ENCODE measurements at regions not wholly inside any gene's neighbourhood (a gene's known extent, or its start where the extent isn't known, plus 50 kb on each side); places are given as distances from the start of the nearest gene placed in this dataset.
A peak's percentile ranks its signal among the peaks of the same experiment; 100 is the strongest.

DNA sequence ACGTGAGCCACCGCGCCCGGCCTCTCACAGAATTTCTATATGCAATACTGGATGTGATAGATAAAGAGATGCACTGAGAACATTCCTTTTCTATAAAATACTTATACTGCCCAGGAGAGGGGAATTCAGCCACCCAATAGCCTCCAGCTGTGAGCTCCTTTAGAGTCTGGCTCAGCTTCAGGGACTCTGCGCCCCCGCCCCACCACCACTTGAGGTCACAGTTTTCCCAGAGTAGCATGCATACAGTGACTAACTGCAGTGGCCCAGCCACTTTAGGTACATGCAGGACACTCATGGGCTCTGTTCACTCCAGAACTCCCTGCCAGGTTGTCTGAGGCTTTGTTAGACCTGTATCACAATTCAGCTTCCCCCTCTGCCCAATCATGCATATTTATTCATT is 144.4 kb upstream of the TET2 start:
- peak; percentile 72 for ATAC-seq
- H3K27ac ChIP-seq (ENCODE audit: low read depth): no peak overlapping the region

More for the DNA sequence above, 144.4 kb upstream of the TET2 start:
- H3F3A ChIP-seq (replicated peaks; ENCODE audit: low read depth): no peaks in the 10 kb centered on the region
- DNase-seq (ENCODE audit: low spot score): peak; percentile 27
- Mint-ChIP-seq H3K4me3 (no peak overlapping the region), H3K9me3 (no peaks in the 10 kb centered on the region), H3K4me1 (no peaks in the 10 kb centered on the region), H3K27ac (no peak overlapping the region), H3K27me3 (ENCODE audit: insufficient read depth, low read depth, poor library complexity) (no peaks in the 10 kb centered on the region), H3K36me3 (ENCODE audit: low read depth) (no peaks in the 10 kb centered on the region)
- H2AFZ ChIP-seq: no peak overlapping the region
- H3K4me1 ChIP-seq (ENCODE audit: insufficient read depth): no peaks in the 10 kb centered on the region
- H3K4me3 ChIP-seq: no peak overlapping the region
- H3K36me3 ChIP-seq (ENCODE audit: insufficient read depth): no peaks in the 10 kb centered on the region
- H4K20me1 ChIP-seq (replicated peaks; ENCODE audit: insufficient read depth): no peaks in the 10 kb centered on the region
- H3K27me3 ChIP-seq (ENCODE audit: insufficient read depth): no peaks in the 10 kb centered on the region
- no peaks in the 10 kb centered on the region for H3K9me2 ChIP-seq (ENCODE audit: insufficient read depth)
- no peaks in the 10 kb centered on the region for H3K79me2 ChIP-seq (replicated peaks; ENCODE audit: insufficient read depth)
- H3K4me2 ChIP-seq: no peak overlapping the region
- no peak for TF ChIP-seq ZNF331 (CRISPR knock-in tag; IDR thresholded peaks at IDR 0.05; ENCODE audit: low read depth)
- TF ChIP-seq JUNB (IDR thresholded peaks at IDR 0.05; ENCODE audit: unreplicated experiment): no peak
- TF ChIP-seq, protein P1, sequence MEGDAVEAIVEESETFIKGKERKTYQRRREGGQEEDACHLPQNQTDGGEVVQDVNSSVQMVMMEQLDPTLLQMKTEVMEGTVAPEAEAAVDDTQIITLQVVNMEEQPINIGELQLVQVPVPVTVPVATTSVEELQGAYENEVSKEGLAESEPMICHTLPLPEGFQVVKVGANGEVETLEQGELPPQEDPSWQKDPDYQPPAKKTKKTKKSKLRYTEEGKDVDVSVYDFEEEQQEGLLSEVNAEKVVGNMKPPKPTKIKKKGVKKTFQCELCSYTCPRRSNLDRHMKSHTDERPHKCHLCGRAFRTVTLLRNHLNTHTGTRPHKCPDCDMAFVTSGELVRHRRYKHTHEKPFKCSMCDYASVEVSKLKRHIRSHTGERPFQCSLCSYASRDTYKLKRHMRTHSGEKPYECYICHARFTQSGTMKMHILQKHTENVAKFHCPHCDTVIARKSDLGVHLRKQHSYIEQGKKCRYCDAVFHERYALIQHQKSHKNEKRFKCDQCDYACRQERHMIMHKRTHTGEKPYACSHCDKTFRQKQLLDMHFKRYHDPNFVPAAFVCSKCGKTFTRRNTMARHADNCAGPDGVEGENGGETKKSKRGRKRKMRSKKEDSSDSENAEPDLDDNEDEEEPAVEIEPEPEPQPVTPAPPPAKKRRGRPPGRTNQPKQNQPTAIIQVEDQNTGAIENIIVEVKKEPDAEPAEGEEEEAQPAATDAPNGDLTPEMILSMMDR (conservative IDR thresholded peaks at IDR 0.05; ENCODE audit: low read depth in 2 of 2): peak in 1 of 2 experiments; percentile 29; a peak in 2 of 4 replicates
- TF ChIP-seq EZH2 (IDR thresholded peaks at IDR 0.05; ENCODE audit: low read depth, unreplicated experiment): no peak
- no peak for TF ChIP-seq NANOG (IDR thresholded peaks at IDR 0.05; ENCODE audit: borderline replicate concordance)
- no peak for TF ChIP-seq CREB1 (CRISPR knock-in tag; IDR thresholded peaks at IDR 0.05; ENCODE audit: low read depth)
- TF ChIP-seq, protein P2, sequence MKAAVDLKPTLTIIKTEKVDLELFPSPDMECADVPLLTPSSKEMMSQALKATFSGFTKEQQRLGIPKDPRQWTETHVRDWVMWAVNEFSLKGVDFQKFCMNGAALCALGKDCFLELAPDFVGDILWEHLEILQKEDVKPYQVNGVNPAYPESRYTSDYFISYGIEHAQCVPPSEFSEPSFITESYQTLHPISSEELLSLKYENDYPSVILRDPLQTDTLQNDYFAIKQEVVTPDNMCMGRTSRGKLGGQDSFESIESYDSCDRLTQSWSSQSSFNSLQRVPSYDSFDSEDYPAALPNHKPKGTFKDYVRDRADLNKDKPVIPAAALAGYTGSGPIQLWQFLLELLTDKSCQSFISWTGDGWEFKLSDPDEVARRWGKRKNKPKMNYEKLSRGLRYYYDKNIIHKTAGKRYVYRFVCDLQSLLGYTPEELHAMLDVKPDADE (IDR thresholded peaks at IDR 0.05): no peak
- TF ChIP-seq, protein P3, sequence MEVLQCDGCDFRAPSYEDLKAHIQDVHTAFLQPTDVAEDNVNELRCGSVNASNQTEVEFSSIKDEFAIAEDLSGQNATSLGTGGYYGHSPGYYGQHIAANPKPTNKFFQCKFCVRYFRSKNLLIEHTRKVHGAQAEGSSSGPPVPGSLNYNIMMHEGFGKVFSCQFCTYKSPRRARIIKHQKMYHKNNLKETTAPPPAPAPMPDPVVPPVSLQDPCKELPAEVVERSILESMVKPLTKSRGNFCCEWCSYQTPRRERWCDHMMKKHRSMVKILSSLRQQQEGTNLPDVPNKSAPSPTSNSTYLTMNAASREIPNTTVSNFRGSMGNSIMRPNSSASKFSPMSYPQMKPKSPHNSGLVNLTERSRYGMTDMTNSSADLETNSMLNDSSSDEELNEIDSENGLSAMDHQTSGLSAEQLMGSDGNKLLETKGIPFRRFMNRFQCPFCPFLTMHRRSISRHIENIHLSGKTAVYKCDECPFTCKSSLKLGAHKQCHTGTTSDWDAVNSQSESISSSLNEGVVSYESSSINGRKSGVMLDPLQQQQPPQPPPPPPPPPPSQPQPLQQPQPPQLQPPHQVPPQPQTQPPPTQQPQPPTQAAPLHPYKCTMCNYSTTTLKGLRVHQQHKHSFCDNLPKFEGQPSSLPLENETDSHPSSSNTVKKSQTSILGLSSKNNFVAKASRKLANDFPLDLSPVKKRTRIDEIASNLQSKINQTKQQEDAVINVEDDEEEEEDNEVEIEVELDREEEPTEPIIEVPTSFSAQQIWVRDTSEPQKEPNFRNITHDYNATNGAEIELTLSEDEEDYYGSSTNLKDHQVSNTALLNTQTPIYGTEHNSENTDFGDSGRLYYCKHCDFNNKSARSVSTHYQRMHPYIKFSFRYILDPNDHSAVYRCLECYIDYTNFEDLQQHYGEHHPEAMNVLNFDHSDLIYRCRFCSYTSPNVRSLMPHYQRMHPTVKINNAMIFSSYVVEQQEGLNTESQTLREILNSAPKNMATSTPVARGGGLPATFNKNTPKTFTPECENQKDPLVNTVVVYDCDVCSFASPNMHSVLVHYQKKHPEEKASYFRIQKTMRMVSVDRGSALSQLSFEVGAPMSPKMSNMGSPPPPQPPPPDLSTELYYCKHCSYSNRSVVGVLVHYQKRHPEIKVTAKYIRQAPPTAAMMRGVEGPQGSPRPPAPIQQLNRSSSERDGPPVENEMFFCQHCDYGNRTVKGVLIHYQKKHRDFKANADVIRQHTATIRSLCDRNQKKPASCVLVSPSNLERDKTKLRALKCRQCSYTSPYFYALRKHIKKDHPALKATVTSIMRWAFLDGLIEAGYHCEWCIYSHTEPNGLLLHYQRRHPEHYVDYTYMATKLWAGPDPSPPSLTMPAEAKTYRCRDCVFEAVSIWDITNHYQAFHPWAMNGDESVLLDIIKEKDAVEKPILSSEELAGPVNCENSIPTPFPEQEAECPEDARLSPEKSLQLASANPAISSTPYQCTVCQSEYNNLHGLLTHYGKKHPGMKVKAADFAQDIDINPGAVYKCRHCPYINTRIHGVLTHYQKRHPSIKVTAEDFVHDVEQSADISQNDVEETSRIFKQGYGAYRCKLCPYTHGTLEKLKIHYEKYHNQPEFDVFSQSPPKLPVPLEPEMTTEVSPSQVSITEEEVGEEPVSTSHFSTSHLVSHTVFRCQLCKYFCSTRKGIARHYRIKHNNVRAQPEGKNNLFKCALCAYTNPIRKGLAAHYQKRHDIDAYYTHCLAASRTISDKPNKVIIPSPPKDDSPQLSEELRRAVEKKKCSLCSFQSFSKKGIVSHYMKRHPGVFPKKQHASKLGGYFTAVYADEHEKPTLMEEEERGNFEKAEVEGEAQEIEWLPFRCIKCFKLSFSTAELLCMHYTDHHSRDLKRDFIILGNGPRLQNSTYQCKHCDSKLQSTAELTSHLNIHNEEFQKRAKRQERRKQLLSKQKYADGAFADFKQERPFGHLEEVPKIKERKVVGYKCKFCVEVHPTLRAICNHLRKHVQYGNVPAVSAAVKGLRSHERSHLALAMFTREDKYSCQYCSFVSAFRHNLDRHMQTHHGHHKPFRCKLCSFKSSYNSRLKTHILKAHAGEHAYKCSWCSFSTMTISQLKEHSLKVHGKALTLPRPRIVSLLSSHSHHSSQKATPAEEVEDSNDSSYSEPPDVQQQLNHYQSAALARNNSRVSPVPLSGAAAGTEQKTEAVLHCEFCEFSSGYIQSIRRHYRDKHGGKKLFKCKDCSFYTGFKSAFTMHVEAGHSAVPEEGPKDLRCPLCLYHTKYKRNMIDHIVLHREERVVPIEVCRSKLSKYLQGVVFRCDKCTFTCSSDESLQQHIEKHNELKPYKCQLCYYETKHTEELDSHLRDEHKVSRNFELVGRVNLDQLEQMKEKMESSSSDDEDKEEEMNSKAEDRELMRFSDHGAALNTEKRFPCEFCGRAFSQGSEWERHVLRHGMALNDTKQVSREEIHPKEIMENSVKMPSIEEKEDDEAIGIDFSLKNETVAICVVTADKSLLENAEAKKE (CRISPR knock-in tag; IDR thresholded peaks at IDR 0.05): no peak
- TF ChIP-seq POLR2AphosphoS5 (IDR thresholded peaks at IDR 0.05; ENCODE audit: low read depth): no peak
